Heart left ventricle (tissue), 16 donors: ENCODE measurements at regions not wholly inside any gene's neighbourhood (a gene's known extent, or its start where the extent isn't known, plus 50 kb on each side); places are given as distances from the start of the nearest gene placed in this dataset.
"Not testable (repeated sequence)": the region's sequence is repeated elsewhere in the genome, so short reads cannot be mapped to it uniquely, and the experiment has no call there.

Experiments used
- ATAC-seq, 4 donors: fragments of 200-7000 bp; cut with Tn5 transposase; one replicate each; pipeline ENCODE4 v1.9.1; 2020 to 2022; ENCODE audit warnings: moderate library complexity in 4 of 4, mild to moderate bottlenecking in 3 of 4, moderate number of reproducible peaks in 1 of 4
- DNase-seq, 5 donors: peaks; one replicate each; pipeline ENCODE4 v3.0.0-alpha.2; 2020
- H3K27ac ChIP-seq, 12 donors: fragments of 200-600 bp; sonication (generic) in 4 of 12; one replicate each; pipeline versions ENCODE4 v1.5.0 to v1.8.0; 2016 to 2022; ENCODE audit warnings: mild to moderate bottlenecking in 2 of 12
- H3K27me3 ChIP-seq, 9 donors: fragments of 200-600 bp; sonication (generic) in 2 of 9; one replicate each; pipeline versions ENCODE4 v1.5.1 to v1.8.0; 2016 to 2022; ENCODE audit warnings: mild to moderate bottlenecking in 3 of 9
- H3K36me3 ChIP-seq, 9 donors: fragments of 200-600 bp; sonication (generic) in 2 of 9; one replicate each; pipeline versions ENCODE4 v1.5.0 to v1.8.0; 2018 to 2022; ENCODE audit warnings: mild to moderate bottlenecking in 2 of 9
- H3K4me1 ChIP-seq, 12 donors: fragments of 200-600 bp; sonication (generic) in 4 of 12; one replicate each; pipeline versions ENCODE4 v1.5.0 to v1.8.0; 2016 to 2022; ENCODE audit warnings: mild to moderate bottlenecking in 3 of 12
- H3K4me3 ChIP-seq, 12 donors: fragments of 200-600 bp; sonication (generic) in 4 of 12; one replicate each; pipeline versions ENCODE4 v1.5.0 to v1.8.0; 2017 to 2022; ENCODE audit warnings: mild to moderate bottlenecking in 9 of 12, moderate library complexity in 4 of 12
- H3K9me3 ChIP-seq, 12 donors: fragments of 200-600 bp; sonication (generic) in 4 of 12; one replicate each; pipeline versions ENCODE4 v1.5.0 to v1.8.0; 2016 to 2022; ENCODE audit warnings: mild to moderate bottlenecking in 1 of 12
- CTCF ChIP-seq, 12 donors: fragments of 200-600 bp; sonication (generic) in 4 of 12; IDR thresholded peaks; one replicate each; pipeline versions ENCODE4 v1.5.0 to v1.8.0; 2018 to 2022; ENCODE audit warnings: antibody characterized with exemption in 12 of 12, mild to moderate bottlenecking in 5 of 12
- POLR2A ChIP-seq, 2 donors: fragments of 450-650 bp; IDR thresholded peaks; one replicate each; pipeline ENCODE4 v1.6.1; 2017; ENCODE audit warnings: antibody characterized with exemption in 2 of 2, mild to moderate bottlenecking in 2 of 2, moderate library complexity in 2 of 2
- WGBS, 4 donors: extraction: QIAGEN DNeasy Blood & Tissue Kit in 2 of 4; methylation state at CpG; one replicate each; pipeline versions ENCODE4 v1.1.5 to v1.1.7; 2013 to 2018; 5-methylcytosine and 5-hydroxymethylcytosine counted together
- intact Hi-C, 10 donors: fragments of 100-400 bp; cut with DNase I; formaldehyde crosslinking; loops; one replicate each; pipeline versions ENCODE4 v1.11.1 to v1.14.2; 2022
- donor health status: ischemic (EF 13 %, LVEDD 7.1; RV severe dilation, severe dysfunction).
- donor health status: healthy with polysubstance abuse.
- donor health status: DM: no; HTN: yes; CAD: no.
- donor health status: DM: no; HTN: no; CAD: no.
- donor health status: ischemic (EF 25% LVEDD 6.9; RV normal size, moderate dysfunction).
- donor health status: ischemic (EF 25% LVEDD 5.7; RV mildly dilated, moderate dysfunction).
- donor health status: healthy.
- donor health status: DM: yes; HTN: yes; CAD: no.
- donor health status: ischemic (EF 35%, LVEDD 5.7; RV mildly dilated, moderate dysfunction).
- donor health status: nonischemic (EF 11% LVEDD 7.7; RV severe dilation, severe dysfunction).
- donor health status: DM: yes; HTN: yes; CAD: no.
- donor health status: PGD.
- donor health status: ischemic (EF 29% LVEDD 5.4; RV normal size, mild dysfunction).
- donor health status: nonischemic (EF 23%, LVEDD 6.1; RV moderate dilation, normal function).

GRCh38 chr7:114341648-114342047 lies 73.0 kb upstream of the FOXP2 start:
- ATAC-seq: no peak
- Histone ChIP-seq H3K9me3 (no peaks in the 10 kb centered on the region), H3K4me1 (no peaks in the 10 kb centered on the region), H3K27me3 (no peaks in the 10 kb centered on the region), H3K36me3 (no peaks in the 10 kb centered on the region), H3K4me3 (no peak overlapping the region), H3K27ac (no peak overlapping the region)
- TF ChIP-seq POLR2A (IDR thresholded peaks at IDR 0.05) (no peak), CTCF (IDR thresholded peaks at IDR 0.05) (no peak)
- WGBS, 4 donors: 74 to 83% (median 79%) methylated on average over 3 of the region's 3 CpGs
- intact Hi-C loops: no loop called here
- no peak for DNase-seq

GRCh38 chr7:114334989-114335388 lies 79.6 kb upstream of the FOXP2 start:
- Histone ChIP-seq H3K9me3 (no peaks in the 10 kb centered on the region), H3K27ac (no peak overlapping the region), H3K4me3 (no peak overlapping the region), H3K27me3 (no peaks in the 10 kb centered on the region), H3K36me3 (no peaks in the 10 kb centered on the region), H3K4me1 (no peaks in the 10 kb centered on the region)
- TF ChIP-seq POLR2A (IDR thresholded peaks at IDR 0.05) (no peak), CTCF (IDR thresholded peaks at IDR 0.05) (no peak)
- DNase-seq (no peak), ATAC-seq (no peak)
- intact Hi-C loops: no loop called here
- WGBS, 4 donors: 27 to 44% (median 28%) methylated on average over 1 of the region's 1 CpG

- H3K36me3 ChIP-seq, DNase-seq, H3K27ac ChIP-seq, ATAC-seq, H3K4me3 ChIP-seq, H3K27me3 ChIP-seq, H3K4me1 ChIP-seq, H3K9me3 ChIP-seq, intact Hi-C loops: not testable (repeated sequence)
- 85 to 96% (median 88%) methylated on average over 10 of the region's 10 CpGs for WGBS, 4 donors
Observed at GRCh38 chr7:114329458-114329857, 85.2 kb upstream of the FOXP2 start.

GRCh38 chr7:114317450-114318098 lies 97.0 kb upstream of the FOXP2 start:
- H3K27me3 ChIP-seq: no peaks in the 10 kb centered on the region

More at GRCh38 chr7:114317450-114318098, 97.0 kb upstream of the FOXP2 start:
- intact Hi-C loops: no loop called here
- no peak overlapping the region for H3K27ac ChIP-seq
- no peaks in the 10 kb centered on the region for H3K9me3 ChIP-seq
- no peak for ATAC-seq
- no peak for DNase-seq
- no peak overlapping the region for H3K4me3 ChIP-seq
- no peaks in the 10 kb centered on the region for H3K36me3 ChIP-seq
- WGBS, 4 donors: 26 to 27% (median 27%) methylated on average over 2 of the region's 2 CpGs
- no peak for TF ChIP-seq POLR2A (IDR thresholded peaks at IDR 0.05)
- no peak for TF ChIP-seq CTCF (IDR thresholded peaks at IDR 0.05)
- H3K4me1 ChIP-seq: no peaks in the 10 kb centered on the region
